ENCODE measurements at regions not wholly inside any gene's neighbourhood (a gene's known extent, or its start where the extent isn't known, plus 50 kb on each side); places are given as distances from the start of the nearest gene placed in this dataset.

DNA sequence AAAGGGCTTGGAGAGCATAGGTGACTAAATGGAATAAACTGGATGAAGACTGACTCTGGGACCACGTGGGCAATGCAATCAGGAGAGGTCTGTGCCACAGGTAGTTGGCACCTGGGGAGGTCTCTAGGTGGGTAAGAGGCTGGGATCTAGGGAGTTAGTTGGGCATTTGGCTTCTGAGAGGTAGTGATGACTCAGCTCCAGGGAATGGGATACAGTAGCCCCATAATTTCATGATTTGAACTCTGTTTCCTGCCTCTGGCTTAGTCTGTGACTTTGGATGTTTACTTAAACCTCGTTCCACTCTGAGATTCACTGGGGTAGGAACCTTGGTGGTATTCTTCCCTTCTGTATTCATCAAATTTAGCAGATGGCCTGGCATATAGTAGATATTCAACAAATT lies 240.8 kb downstream of the KIF4B start:
- no peak for TF ChIP-seq TAF1 (IDR thresholded peaks at IDR 0.05; ENCODE audit: borderline replicate concordance, low read depth, low read length)
- no peak for TF ChIP-seq POLR2AphosphoS5 (IDR thresholded peaks at IDR 0.05; ENCODE audit: low read depth, low read length)
- TF ChIP-seq POLR2A (IDR thresholded peaks at IDR 0.05; ENCODE audit: low read depth, low read length), result no peak

Measured in GM12892 (cell line).